ENCODE measurements at regions not wholly inside any gene's neighbourhood (a gene's known extent, or its start where the extent isn't known, plus 50 kb on each side); places are given as distances from the start of the nearest gene placed in this dataset.

DNA sequence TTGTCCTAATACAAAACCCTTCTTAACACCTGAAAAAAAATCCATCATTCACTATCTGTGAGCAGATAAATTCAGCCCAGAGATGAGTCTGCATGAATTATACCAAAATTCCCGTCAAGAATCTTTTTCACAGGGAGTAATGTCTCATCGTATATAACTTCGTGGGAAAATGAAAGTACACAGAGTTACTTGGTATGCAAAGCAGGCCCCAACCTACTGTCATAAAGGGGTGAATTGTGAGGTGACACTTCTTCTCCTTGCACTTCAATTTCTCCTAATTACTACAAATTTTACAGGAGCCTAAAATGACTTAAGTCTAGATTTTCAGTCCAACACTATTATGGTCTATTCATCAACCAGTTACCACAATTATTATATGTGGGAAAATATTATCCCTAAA, 84.6 kb upstream of the CDH20 start:
- Histone ChIP-seq H3K23ac (ENCODE audit: insufficient read length) (no peak overlapping the region), H4K91ac (replicated peaks; ENCODE audit: insufficient read length, low read length) (no peak overlapping the region), H3K79me2 (ENCODE audit: control insufficient read depth in 1 of 2, insufficient read depth in 2 of 2, low read length in 2 of 2) (no peaks in the 10 kb centered on the region), H3K9ac (replicated peaks in 1 of 4; ENCODE audit: extremely low read depth in 1 of 4, low read depth in 3 of 4, low read length in 3 of 4) (no peak overlapping the region), H3K18ac (ENCODE audit: extremely low read depth, low read length) (no peak overlapping the region), H4K20me1 (replicated peaks in 1 of 2; ENCODE audit: control insufficient read depth in 1 of 2, insufficient read depth in 2 of 2, low read length in 2 of 2) (no peaks in the 10 kb centered on the region), H2BK12ac (ENCODE audit: low read depth, low read length) (no peak overlapping the region), H2AK5ac (ENCODE audit: low read depth, low read length) (no peak overlapping the region), H3K36me3 (ENCODE audit: control insufficient read depth in 2 of 4, insufficient read depth in 4 of 4, low read length in 3 of 4) (no peaks in the 10 kb centered on the region), H3K27me3 (replicated peaks in 1 of 4; ENCODE audit: control insufficient read depth in 3 of 4, extremely low read depth in 1 of 4, insufficient read depth in 3 of 4, low read length in 3 of 4) (no peaks in the 10 kb centered on the region), H2BK5ac (ENCODE audit: low read depth, low read length) (no peak overlapping the region), H3K4me2 (ENCODE audit: insufficient read depth in 1 of 2, low read depth in 2 of 2, low read length in 2 of 2) (no peak overlapping the region), H3K14ac (ENCODE audit: insufficient read length) (no peak overlapping the region), H3K56ac (replicated peaks; ENCODE audit: insufficient read length, low read depth, low read length) (no peak overlapping the region), H3K4me1 (replicated peaks in 1 of 4; ENCODE audit: control insufficient read depth in 3 of 4, insufficient read depth in 4 of 4, low read length in 3 of 4) (no peaks in the 10 kb centered on the region), H3K23me2 (ENCODE audit: low read depth, low read length) (no peaks in the 10 kb centered on the region), H2BK15ac (ENCODE audit: low read length) (no peak overlapping the region), H4K5ac (ENCODE audit: insufficient read length, low read depth, low read length) (no peak overlapping the region), H3K4ac (replicated peaks; ENCODE audit: insufficient read length, low read depth, low read length) (no peak overlapping the region), H2BK20ac (ENCODE audit: low read length) (no peak overlapping the region), H2BK120ac (replicated peaks; ENCODE audit: low read depth, low read length) (no peak overlapping the region), H2AFZ (ENCODE audit: low read length) (no peak overlapping the region), H4K8ac (ENCODE audit: extremely low read depth, insufficient read depth, low read length) (no peak overlapping the region), H3K4me3 (ENCODE audit: extremely low read depth in 1 of 4, insufficient read depth in 2 of 4, low read depth in 3 of 4, low read length in 4 of 4) (no peak overlapping the region), H3K9me3 (ENCODE audit: insufficient read depth in 2 of 2, low read depth in 1 of 2, low read length in 1 of 2) (no peaks in the 10 kb centered on the region), H3K27ac (ENCODE audit: low read depth, low read length) (no peak overlapping the region), H3K79me1 (ENCODE audit: low read depth, low read length) (no peaks in the 10 kb centered on the region)
- POLR2A ChIA-PET (ENCODE audit: partially characterized antibody), result no interaction called here
- FAIRE-seq, result no peak
- DNase-seq (ENCODE audit: low read depth in 1 of 2, low spot score in 2 of 2), result no peak
- CTCF ChIA-PET (ENCODE audit: partially characterized antibody), result no interaction called here
- no peak for TF ChIP-seq TAF7 (optimal IDR thresholded peaks at IDR 0.05; ENCODE audit: borderline replicate concordance, low read depth, low read length)
- TF ChIP-seq, protein P1, sequence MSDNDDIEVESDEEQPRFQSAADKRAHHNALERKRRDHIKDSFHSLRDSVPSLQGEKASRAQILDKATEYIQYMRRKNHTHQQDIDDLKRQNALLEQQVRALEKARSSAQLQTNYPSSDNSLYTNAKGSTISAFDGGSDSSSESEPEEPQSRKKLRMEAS (IDR thresholded peaks at IDR 0.05), result no peak
- no peak for TF ChIP-seq RNF2 (IDR thresholded peaks at IDR 0.05; ENCODE audit: borderline replicate concordance, low read depth, low read length, missing control alignments, poor library complexity, severe bottlenecking)
- TF ChIP-seq SIX5 (IDR thresholded peaks at IDR 0.05; ENCODE audit: low read depth, low read length), result no peak
- no peak for TF ChIP-seq FOSL1 (IDR thresholded peaks at IDR 0.05; ENCODE audit: insufficient read depth, low read depth, low read length)
- no peak for TF ChIP-seq SRF (IDR thresholded peaks at IDR 0.05; ENCODE audit: low read depth, low read length)
- no peak for TF ChIP-seq YY1 (IDR thresholded peaks at IDR 0.05; ENCODE audit: low read depth, low read length)
- TF ChIP-seq NANOG (IDR thresholded peaks at IDR 0.05; ENCODE audit: insufficient read depth, low read depth, low read length, poor library complexity, severe bottlenecking), result no peak
- 96% methylated on average over 3 of the region's 3 CpGs; no CpG with 5 or more reads in 1 of the 2 experiments for WGBS, 2 experiments (ENCODE audit: extremely low coverage in 1 of 2, insufficient coverage in 1 of 2, insufficient read length in 1 of 2, insufficient replicate concordance in 2 of 2, low coverage in 1 of 2, low lambda C conversion rate in 2 of 2, missing lambda C conversion rate in 1 of 2)

Data from H1 (cell line).